Mesenchymal stem cell (in vitro differentiated cells and primary cell): ENCODE measurements at regions not wholly inside any gene's neighbourhood (a gene's known extent, or its start where the extent isn't known, plus 50 kb on each side); places are given as distances from the start of the nearest gene placed in this dataset.

Experiments
- DNase-seq: peaks from one replicate; pipeline ENCODE4 v3.0.0-alpha.2; 2013
- H2AFZ ChIP-seq: one replicate; pipeline ENCODE4 v1.6.1; 2013; ENCODE audit warnings: low read depth, mild to moderate bottlenecking, control low read depth, inconsistent platforms, low read length, moderate library complexity
- H2AK5ac ChIP-seq: 2 replicates; pipeline ENCODE4 v1.6.1; 2013; ENCODE audit warnings: low read length, moderate library complexity, mild to moderate bottlenecking, inconsistent platforms; ENCODE audit not compliant: severe bottlenecking
- H2BK120ac ChIP-seq: one replicate; pipeline ENCODE4 v1.6.1; 2013; ENCODE audit warnings: low read depth, mild to moderate bottlenecking, inconsistent platforms, low read length, moderate library complexity
- H2BK12ac ChIP-seq, 2 experiments: one replicate each; pipeline ENCODE4 v1.6.1; 2013; ENCODE audit warnings: inconsistent platforms in 2 of 2, low read length in 2 of 2, mild to moderate bottlenecking in 2 of 2, moderate library complexity in 2 of 2, control low read depth in 1 of 2
- H2BK15ac ChIP-seq: one replicate; pipeline ENCODE4 v1.6.1; 2013; ENCODE audit warnings: mild to moderate bottlenecking, low read depth, inconsistent platforms; ENCODE audit not compliant: poor library complexity, severe bottlenecking
- H2BK5ac ChIP-seq: 2 replicates; pipeline ENCODE4 v1.6.1; 2013; ENCODE audit warnings: low read depth, mild to moderate bottlenecking, low read length, control low read depth, inconsistent platforms; ENCODE audit not compliant: poor library complexity, severe bottlenecking
- H3K14ac ChIP-seq, 2 experiments: one replicate each; pipeline ENCODE4 v1.6.1; 2013; ENCODE audit warnings: inconsistent platforms in 2 of 2, low read length in 2 of 2, control low read depth in 1 of 2, mild to moderate bottlenecking in 1 of 2, moderate library complexity in 1 of 2
- H3K18ac ChIP-seq, 2 experiments: one replicate each; pipeline ENCODE4 v1.6.1; 2013; ENCODE audit warnings: inconsistent platforms in 2 of 2, low read length in 2 of 2, control low read depth in 1 of 2, low read depth in 1 of 2, mild to moderate bottlenecking in 1 of 2
- H3K23ac ChIP-seq, 2 experiments: one replicate each; pipeline ENCODE4 v1.6.1; 2013; ENCODE audit warnings: inconsistent platforms in 2 of 2, low read length in 2 of 2, mild to moderate bottlenecking in 2 of 2, moderate library complexity in 2 of 2, control low read depth in 1 of 2
- H3K27ac ChIP-seq: 2 replicates; pipeline ENCODE4 v1.5.1; 2013; ENCODE audit warnings: mild to moderate bottlenecking, moderate library complexity, low read length, control low read depth, inconsistent platforms; ENCODE audit not compliant: poor library complexity, severe bottlenecking
- H3K27me3 ChIP-seq, 2 experiments: 2 replicates each; pipeline versions ENCODE4 v1.6.1 to v1.7.0; 2013; ENCODE audit warnings: low read length in 2 of 2, mild to moderate bottlenecking in 2 of 2, moderate library complexity in 2 of 2, control low read depth in 1 of 2, inconsistent platforms in 1 of 2; ENCODE audit not compliant: control insufficient read depth in 1 of 2, insufficient read depth in 1 of 2
- H3K36me3 ChIP-seq, 2 experiments: 2 replicates each; pipeline versions ENCODE4 v1.6.1 to v1.7.0; 2013; ENCODE audit warnings: low read length in 2 of 2, control low read depth in 1 of 2, inconsistent platforms in 1 of 2, low read depth in 1 of 2, mild to moderate bottlenecking in 1 of 2; ENCODE audit not compliant: insufficient read depth in 2 of 2, control insufficient read depth in 1 of 2
- H3K4ac ChIP-seq, 2 experiments: one replicate each; pipeline ENCODE4 v1.6.1; 2013; ENCODE audit warnings: inconsistent platforms in 2 of 2, low read length in 2 of 2, mild to moderate bottlenecking in 2 of 2, moderate library complexity in 2 of 2, control low read depth in 1 of 2, low read depth in 1 of 2
- H3K4me1 ChIP-seq: 2 replicates; pipeline ENCODE4 v1.6.1; 2013; ENCODE audit warnings: low read depth, low read length, control low read depth; ENCODE audit not compliant: control insufficient read depth, insufficient read depth
- H3K4me2 ChIP-seq: 2 replicates; pipeline ENCODE4 v1.6.1; 2013; ENCODE audit warnings: low read length, mild to moderate bottlenecking, inconsistent platforms; ENCODE audit not compliant: poor library complexity, severe bottlenecking
- H3K4me3 ChIP-seq, 2 experiments: 2 replicates each; pipeline versions ENCODE4 v1.5.1 to v1.7.0; 2013; ENCODE audit warnings: low read length in 2 of 2, mild to moderate bottlenecking in 2 of 2, control low read depth in 1 of 2, low read depth in 1 of 2; ENCODE audit not compliant: insufficient read depth in 1 of 2
- H3K79me1 ChIP-seq: replicated peaks from 2 replicates; pipeline ENCODE4 v1.6.1; 2013; ENCODE audit warnings: mild to moderate bottlenecking, control low read depth, low read length, inconsistent platforms; ENCODE audit not compliant: poor library complexity, severe bottlenecking
- H3K9ac ChIP-seq: 2 replicates; pipeline ENCODE4 v1.7.0; 2013; ENCODE audit warnings: mild to moderate bottlenecking, low read length, moderate library complexity
- H3K9me3 ChIP-seq: 2 replicates; pipeline ENCODE4 v1.7.0; 2013; ENCODE audit warnings: mild to moderate bottlenecking, low read length; ENCODE audit not compliant: control insufficient read depth
- H4K8ac ChIP-seq: one replicate; pipeline ENCODE4 v1.6.1; 2013; ENCODE audit warnings: inconsistent platforms, mild to moderate bottlenecking, low read length, moderate library complexity
- H4K91ac ChIP-seq: one replicate; pipeline ENCODE4 v1.6.1; 2013; ENCODE audit warnings: mild to moderate bottlenecking, low read length, inconsistent platforms
- whole genome bisulfite sequencing: methylation state at CpG from one replicate; pipeline ENCODE4 v1.1.7; 2013; ENCODE audit warnings: mixed read lengths; 5-methylcytosine and 5-hydroxymethylcytosine counted together

GRCh38 chr17:33704856-33705255, 411.8 kb upstream of the ASIC2 start:
- Histone ChIP-seq H2BK5ac (no peak overlapping the region), H4K8ac (no peak overlapping the region), H3K27me3 (peaks cover 0 to 4% of the 10 kb centered on the region in 2 experiments), H3K18ac (no peak overlapping the region), H2AK5ac (no peak overlapping the region), H3K4me3 (no peak overlapping the region), H3K36me3 (no peaks in the 10 kb centered on the region), H2BK15ac (no peak overlapping the region), H3K4ac (no peak overlapping the region), H2BK120ac (no peak overlapping the region), H3K9ac (no peak overlapping the region), H3K79me1 (no peaks in the 10 kb centered on the region), H2AFZ (no peak overlapping the region), H4K91ac (no peak overlapping the region), H3K27ac (no peak overlapping the region), H3K23ac (no peak overlapping the region), H3K4me2 (no peak overlapping the region), H3K14ac (no peak overlapping the region), H2BK12ac (no peak overlapping the region), H3K9me3 (no peaks in the 10 kb centered on the region), H3K4me1 (no peaks in the 10 kb centered on the region)
- WGBS = 93% methylated on average over 1 of the region's 2 CpGs
- no peak for DNase-seq

GRCh38 chr17:33709881-33710280, 416.8 kb upstream of the ASIC2 start:
- Histone ChIP-seq H3K18ac (no peak overlapping the region), H3K9ac (no peak overlapping the region), H3K36me3 (no peaks in the 10 kb centered on the region), H3K27ac (no peak overlapping the region), H3K14ac (no peak overlapping the region), H3K4ac (no peak overlapping the region), H3K79me1 (no peaks in the 10 kb centered on the region), H4K8ac (no peak overlapping the region), H3K27me3 (no peaks in the 10 kb centered on the region), H2BK120ac (no peak overlapping the region), H2BK15ac (no peak overlapping the region), H2BK12ac (no peak overlapping the region), H2BK5ac (no peak overlapping the region), H2AFZ (no peak overlapping the region), H3K4me1 (no peaks in the 10 kb centered on the region), H3K4me3 (no peak overlapping the region), H4K91ac (no peak overlapping the region), H3K9me3 (no peaks in the 10 kb centered on the region), H3K4me2 (no peak overlapping the region), H2AK5ac (no peak overlapping the region), H3K23ac (no peak overlapping the region)
- 57% methylated on average over 2 of the region's 2 CpGs for WGBS
- DNase-seq = no peak

- no peak overlapping the region for H3K27ac ChIP-seq
- H3K4ac ChIP-seq = no peak overlapping the region
- H2BK120ac ChIP-seq = no peak overlapping the region
- no peaks in the 10 kb centered on the region for H3K79me1 ChIP-seq
- no peak overlapping the region for H3K9ac ChIP-seq
- no peak overlapping the region for H3K4me3 ChIP-seq
- H2BK12ac ChIP-seq = no peak overlapping the region
- H2BK5ac ChIP-seq = no peak overlapping the region
- no peaks in the 10 kb centered on the region for H3K9me3 ChIP-seq
- no peak overlapping the region for H3K14ac ChIP-seq
- no peaks in the 10 kb centered on the region for H3K36me3 ChIP-seq
- H3K18ac ChIP-seq = no peak overlapping the region
- no peak overlapping the region for H2AK5ac ChIP-seq
- no peak overlapping the region for H2AFZ ChIP-seq
- no peaks in the 10 kb centered on the region for H3K4me1 ChIP-seq
- WGBS = 29% methylated on average over 2 of the region's 2 CpGs
- H3K27me3 ChIP-seq = no peaks in the 10 kb centered on the region
- H2BK15ac ChIP-seq = no peak overlapping the region
- H3K4me2 ChIP-seq = no peak overlapping the region
- H4K8ac ChIP-seq = no peak overlapping the region
- H3K23ac ChIP-seq = no peak overlapping the region
- DNase-seq = no peak
- H4K91ac ChIP-seq = no peak overlapping the region
Measured at GRCh38 chr17:33712120-33712519, 419.0 kb upstream of the ASIC2 start.

- H3K4me1 ChIP-seq = no peaks in the 10 kb centered on the region
- no peak overlapping the region for H2BK12ac ChIP-seq
- H3K4me2 ChIP-seq = no peak overlapping the region
- H3K18ac ChIP-seq = no peak overlapping the region
- no peak overlapping the region for H2BK5ac ChIP-seq
- no peak overlapping the region for H2AK5ac ChIP-seq
- H4K8ac ChIP-seq = no peak overlapping the region
- no peak overlapping the region for H3K27ac ChIP-seq
- no peak overlapping the region for H2BK120ac ChIP-seq
- no peaks in the 10 kb centered on the region for H3K36me3 ChIP-seq
- WGBS = 52% methylated on average over 1 of the region's 2 CpGs
- no peak overlapping the region for H2AFZ ChIP-seq
- no peak overlapping the region for H3K4ac ChIP-seq
- no peaks in the 10 kb centered on the region for H3K79me1 ChIP-seq
- H3K27me3 ChIP-seq = peaks cover 0 to 16% of the 10 kb centered on the region in 2 experiments
- H3K4me3 ChIP-seq = no peak overlapping the region
- no peak overlapping the region for H2BK15ac ChIP-seq
- no peaks in the 10 kb centered on the region for H3K9me3 ChIP-seq
- no peak overlapping the region for H4K91ac ChIP-seq
- no peak overlapping the region for H3K9ac ChIP-seq
- H3K23ac ChIP-seq = no peak overlapping the region
- no peak for DNase-seq
- H3K14ac ChIP-seq = no peak overlapping the region
Measured at GRCh38 chr17:33716957-33717356, 423.9 kb upstream of the ASIC2 start.
